ENCODE measurements at regions not wholly inside any gene's neighbourhood (a gene's known extent, or its start where the extent isn't known, plus 50 kb on each side); places are given as distances from the start of the nearest gene placed in this dataset.

GRCh38 chr12:67535971-67536370 lies 112.6 kb upstream of the DYRK2 start:
- Histone ChIP-seq H3K9ac (ENCODE audit: low read depth in 1 of 2, low read length in 2 of 2) (no peak overlapping the region), H3K36me3 (ENCODE audit: control insufficient read depth in 4 of 4, insufficient read depth in 3 of 4, low read depth in 1 of 4, low read length in 3 of 4) (no peaks in the 10 kb centered on the region), H3K4me1 (ENCODE audit: control insufficient read depth in 4 of 4, insufficient read depth in 4 of 4, low read length in 3 of 4) (no peaks in the 10 kb centered on the region), H3K9me3 (ENCODE audit: control insufficient read depth in 4 of 4, low read length in 3 of 4) (no peaks in the 10 kb centered on the region), H3K27me3 (ENCODE audit: control insufficient read depth in 4 of 4, insufficient read depth in 4 of 4, low read length in 3 of 4) (no peaks in the 10 kb centered on the region), H3K4me3 (ENCODE audit: low read depth in 1 of 3, low read length in 3 of 3) (no peak overlapping the region), H3K27ac (ENCODE audit: low read depth in 1 of 2, low read length in 2 of 2) (no peak overlapping the region)
- TF ChIP-seq TAF1 (conservative IDR thresholded peaks at IDR 0.05) (no peak), REST (IDR thresholded peaks at IDR 0.05) (no peak), YY1 (IDR thresholded peaks at IDR 0.05) (no peak)
- WGBS = 61% methylated on average over 5 of the region's 5 CpGs
- DNase-seq (ENCODE audit: low spot score) = no peak

- TF ChIP-seq, protein P1, sequence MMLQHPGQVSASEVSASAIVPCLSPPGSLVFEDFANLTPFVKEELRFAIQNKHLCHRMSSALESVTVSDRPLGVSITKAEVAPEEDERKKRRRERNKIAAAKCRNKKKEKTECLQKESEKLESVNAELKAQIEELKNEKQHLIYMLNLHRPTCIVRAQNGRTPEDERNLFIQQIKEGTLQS (IDR thresholded peaks at IDR 0.05) = no peak
- TF ChIP-seq SP1 (IDR thresholded peaks at IDR 0.05) (no peak), NR2F2 (IDR thresholded peaks at IDR 0.05) (no peak), RAD21 (IDR thresholded peaks at IDR 0.05) (no peak), MAX (IDR thresholded peaks at IDR 0.05) (no peak)
- no peak for DNase-seq (ENCODE audit: low spot score)
- Histone ChIP-seq H3K4me1 (ENCODE audit: control insufficient read depth in 4 of 4, insufficient read depth in 4 of 4, low read length in 3 of 4) (no peaks in the 10 kb centered on the region), H3K27me3 (ENCODE audit: control insufficient read depth in 4 of 4, insufficient read depth in 4 of 4, low read length in 3 of 4) (no peaks in the 10 kb centered on the region), H3K4me3 (ENCODE audit: low read depth in 1 of 3, low read length in 3 of 3) (no peak overlapping the region), H3K9ac (ENCODE audit: low read depth in 1 of 2, low read length in 2 of 2) (no peak overlapping the region), H3K27ac (ENCODE audit: low read depth in 1 of 2, low read length in 2 of 2) (no peak overlapping the region), H3K36me3 (ENCODE audit: control insufficient read depth in 4 of 4, insufficient read depth in 3 of 4, low read depth in 1 of 4, low read length in 3 of 4) (no peaks in the 10 kb centered on the region), H3K9me3 (ENCODE audit: control insufficient read depth in 4 of 4, low read length in 3 of 4) (no peaks in the 10 kb centered on the region)
- WGBS = 76% methylated on average over 9 of the region's 9 CpGs
These were observed 109.2 kb upstream of the DYRK2 start for GRCh38 chr12:67539329-67539728.

DNA sequence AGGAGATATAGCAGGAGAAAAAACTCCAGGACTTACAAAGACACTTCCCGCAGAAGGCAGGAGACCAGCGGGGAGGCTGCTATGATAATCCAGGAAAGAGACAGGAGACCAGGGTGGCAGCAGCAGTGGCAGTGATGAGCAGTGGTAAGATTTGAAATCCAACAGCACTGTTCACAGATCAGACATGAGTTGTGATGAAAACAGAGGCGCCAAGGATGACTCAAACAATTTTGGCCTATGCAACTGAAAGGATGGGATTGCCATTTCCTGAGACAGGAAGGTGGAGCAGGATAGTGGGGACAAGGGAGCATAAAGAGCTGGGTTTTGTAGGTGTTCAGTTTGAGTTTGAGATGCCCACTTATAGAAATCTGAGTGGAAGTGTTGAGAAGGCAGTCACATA lies 108.6 kb upstream of the DYRK2 start:
- no peak overlapping the region for H3K4me3 ChIP-seq (ENCODE audit: low read depth in 1 of 3, low read length in 3 of 3)
- WGBS = 88% methylated on average over 3 of the region's 3 CpGs
- DNase-seq (ENCODE audit: low spot score) = no peak
- H3K4me1 ChIP-seq (ENCODE audit: control insufficient read depth in 4 of 4, insufficient read depth in 4 of 4, low read length in 3 of 4) = no peaks in the 10 kb centered on the region
- TF ChIP-seq EGR1 (IDR thresholded peaks at IDR 0.05; ENCODE audit: low read depth in 2 of 2) (no peak), GABPA (IDR thresholded peaks at IDR 0.05 in 1 of 2, conservative IDR thresholded peaks at IDR 0.05 in 1 of 2) (no peak), REST (IDR thresholded peaks at IDR 0.05) (no peak), FOXA1 (IDR thresholded peaks at IDR 0.05) (no peak), HNF4G (IDR thresholded peaks at IDR 0.05) (no peak), SP1 (IDR thresholded peaks at IDR 0.05) (no peak), JUND (IDR thresholded peaks at IDR 0.05) (no peak), TAF1 (conservative IDR thresholded peaks at IDR 0.05) (no peak), RAD21 (IDR thresholded peaks at IDR 0.05) (no peak), MAX (IDR thresholded peaks at IDR 0.05) (no peak), NR2F2 (IDR thresholded peaks at IDR 0.05) (no peak), RXRA (IDR thresholded peaks at IDR 0.05) (no peak), ZBTB33 (IDR thresholded peaks at IDR 0.05) (no peak)
- TF ChIP-seq, protein P2, sequence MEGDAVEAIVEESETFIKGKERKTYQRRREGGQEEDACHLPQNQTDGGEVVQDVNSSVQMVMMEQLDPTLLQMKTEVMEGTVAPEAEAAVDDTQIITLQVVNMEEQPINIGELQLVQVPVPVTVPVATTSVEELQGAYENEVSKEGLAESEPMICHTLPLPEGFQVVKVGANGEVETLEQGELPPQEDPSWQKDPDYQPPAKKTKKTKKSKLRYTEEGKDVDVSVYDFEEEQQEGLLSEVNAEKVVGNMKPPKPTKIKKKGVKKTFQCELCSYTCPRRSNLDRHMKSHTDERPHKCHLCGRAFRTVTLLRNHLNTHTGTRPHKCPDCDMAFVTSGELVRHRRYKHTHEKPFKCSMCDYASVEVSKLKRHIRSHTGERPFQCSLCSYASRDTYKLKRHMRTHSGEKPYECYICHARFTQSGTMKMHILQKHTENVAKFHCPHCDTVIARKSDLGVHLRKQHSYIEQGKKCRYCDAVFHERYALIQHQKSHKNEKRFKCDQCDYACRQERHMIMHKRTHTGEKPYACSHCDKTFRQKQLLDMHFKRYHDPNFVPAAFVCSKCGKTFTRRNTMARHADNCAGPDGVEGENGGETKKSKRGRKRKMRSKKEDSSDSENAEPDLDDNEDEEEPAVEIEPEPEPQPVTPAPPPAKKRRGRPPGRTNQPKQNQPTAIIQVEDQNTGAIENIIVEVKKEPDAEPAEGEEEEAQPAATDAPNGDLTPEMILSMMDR (IDR thresholded peaks at IDR 0.05; ENCODE audit: low read depth, low read length, missing input control) = no peak
- H3K9ac ChIP-seq (ENCODE audit: low read depth in 1 of 2, low read length in 2 of 2) = no peak overlapping the region
- no peak overlapping the region for H3K27ac ChIP-seq (ENCODE audit: low read depth in 1 of 2, low read length in 2 of 2)
- H3K27me3 ChIP-seq (ENCODE audit: control insufficient read depth in 4 of 4, insufficient read depth in 4 of 4, low read length in 3 of 4) = no peaks in the 10 kb centered on the region
- no peaks in the 10 kb centered on the region for H3K36me3 ChIP-seq (ENCODE audit: control insufficient read depth in 4 of 4, insufficient read depth in 3 of 4, low read depth in 1 of 4, low read length in 3 of 4)
- H3K9me3 ChIP-seq (ENCODE audit: control insufficient read depth in 4 of 4, low read length in 3 of 4) = no peaks in the 10 kb centered on the region
